NCI-H146 (cell line): ENCODE measurements at regions not wholly inside any gene's neighbourhood (a gene's known extent, or its start where the extent isn't known, plus 50 kb on each side); places are given as distances from the start of the nearest gene placed in this dataset.
A peak's percentile ranks its signal among the peaks of the same experiment; 100 is the strongest.

Source experiments
- DNase-seq: peaks from one replicate; lab custom pipeline; 2025; lab: John Stamatoyannopoulos, UW

DNA sequence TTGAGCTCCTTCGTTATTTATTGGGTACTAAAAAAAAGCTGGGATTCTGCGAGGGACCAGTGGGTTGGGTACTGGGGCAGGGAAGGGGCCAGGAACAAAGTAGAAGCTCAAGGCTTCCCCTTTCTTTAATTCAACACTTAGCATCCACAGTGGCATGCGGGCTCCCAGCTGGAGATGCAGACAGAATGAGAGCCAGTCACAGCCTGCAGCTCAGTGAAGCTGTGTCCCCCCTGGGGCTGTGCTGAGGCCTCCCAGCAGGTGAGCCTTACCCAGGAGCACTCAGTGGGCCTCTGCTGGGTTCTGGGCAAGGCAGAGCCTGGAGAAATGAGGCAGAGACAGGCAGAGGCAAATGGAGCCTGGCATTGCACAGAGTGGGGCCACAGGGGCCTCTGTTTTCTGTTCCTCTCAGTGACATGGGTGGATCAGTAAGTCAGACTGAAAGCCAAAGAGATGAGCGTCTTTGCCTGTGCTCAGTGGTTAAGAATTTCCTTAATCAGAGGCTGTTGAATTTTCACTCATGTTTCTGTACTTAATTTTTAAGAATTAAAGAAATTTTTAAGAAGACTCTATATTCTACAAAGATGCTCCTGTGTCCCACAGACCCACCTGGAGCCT, 181.4 kb upstream of the RBPJ start:
- DNase-seq: peak; percentile 9

GRCh38 chr4:26140150-26140898, 180.5 kb upstream of the RBPJ start:
- DNase-seq: no peak

DNA sequence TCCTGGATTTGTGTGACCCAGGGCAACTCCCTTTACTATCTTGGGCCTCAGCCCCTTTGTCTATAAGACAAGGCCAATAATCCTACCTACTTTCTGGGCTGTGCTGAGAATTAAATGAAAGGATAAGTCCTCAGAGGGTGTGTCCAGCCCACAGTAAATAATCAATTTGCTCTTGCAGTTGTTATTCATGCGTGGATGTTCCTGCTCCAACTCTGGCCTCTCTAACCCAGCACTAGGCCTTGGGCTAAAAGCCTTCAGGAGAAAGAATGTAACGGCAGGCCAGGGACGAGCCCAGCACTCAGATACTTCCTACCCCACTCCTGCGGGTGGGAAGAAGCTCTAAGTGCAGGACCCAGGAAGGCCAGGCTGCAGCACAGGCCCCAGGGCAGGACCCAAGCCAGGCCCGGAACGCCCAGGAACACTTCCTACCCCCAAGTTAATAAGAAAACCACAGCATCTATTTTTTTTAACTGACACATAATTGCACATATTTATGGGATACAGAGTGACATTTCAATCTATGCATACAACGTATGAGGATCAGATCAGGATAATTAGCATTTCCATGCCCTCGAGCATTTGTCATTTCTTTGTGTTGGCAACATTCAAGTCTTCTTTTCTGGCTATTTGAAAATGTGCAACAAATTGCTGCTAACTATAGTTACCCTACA, 179.6 kb upstream of the RBPJ start:
- DNase-seq: no peak

- no peak for DNase-seq
Observed at GRCh38 chr4:26141911-26142638, 178.7 kb upstream of the RBPJ start.

DNA sequence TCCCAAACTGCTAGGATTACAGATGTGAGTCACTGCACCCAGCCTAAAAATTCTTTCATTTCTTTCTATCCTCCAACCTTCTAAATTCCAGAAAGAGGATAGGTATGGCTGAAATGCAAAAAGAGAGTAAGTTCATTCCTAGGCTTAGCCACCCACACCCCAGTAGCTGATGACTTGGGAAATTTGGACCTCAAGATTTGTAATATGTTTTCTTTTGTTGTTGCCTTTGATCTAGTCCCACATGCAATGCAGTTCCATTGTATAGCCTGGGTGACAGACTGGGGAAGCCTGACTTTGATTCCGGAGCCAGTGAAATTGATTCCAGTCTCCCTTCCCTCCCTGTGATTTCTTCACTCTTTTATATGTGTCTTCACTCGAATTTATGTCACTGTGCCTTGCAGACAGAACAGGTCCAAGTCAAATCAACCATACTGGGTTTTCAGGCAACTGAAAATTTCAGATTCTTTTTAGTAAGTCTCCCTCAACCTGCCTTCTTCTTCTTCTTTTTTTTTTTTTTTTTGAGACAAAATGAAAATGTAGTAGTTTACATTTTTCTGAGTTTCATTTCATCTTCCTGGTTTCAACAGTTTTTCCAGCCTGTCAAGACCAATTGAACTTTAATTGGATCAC, 176.2 kb upstream of the RBPJ start:
- DNase-seq: no peak

DNA sequence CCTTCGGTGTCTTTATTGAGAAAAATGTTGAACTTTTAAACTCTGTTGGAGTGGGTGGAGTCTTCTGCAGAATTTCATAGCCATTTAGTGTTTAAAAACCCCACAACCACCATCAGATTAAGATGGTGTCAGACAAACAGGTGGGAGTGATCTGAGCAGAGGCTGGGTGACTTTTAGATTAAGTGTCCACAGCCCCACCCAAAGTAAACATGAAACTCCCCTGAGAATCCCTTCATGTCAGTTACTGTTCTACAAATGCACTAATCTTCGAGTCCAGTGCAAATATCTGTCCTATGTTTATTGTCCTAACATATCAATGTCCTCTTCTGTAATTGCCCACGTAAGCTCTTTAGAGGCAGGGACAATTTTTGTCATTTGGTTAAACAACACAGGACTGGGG, 175.6 kb upstream of the RBPJ start:
- DNase-seq: no peak

GRCh38 chr4:26148927-26149326, 171.9 kb upstream of the RBPJ start:
- DNase-seq: no peak

DNA sequence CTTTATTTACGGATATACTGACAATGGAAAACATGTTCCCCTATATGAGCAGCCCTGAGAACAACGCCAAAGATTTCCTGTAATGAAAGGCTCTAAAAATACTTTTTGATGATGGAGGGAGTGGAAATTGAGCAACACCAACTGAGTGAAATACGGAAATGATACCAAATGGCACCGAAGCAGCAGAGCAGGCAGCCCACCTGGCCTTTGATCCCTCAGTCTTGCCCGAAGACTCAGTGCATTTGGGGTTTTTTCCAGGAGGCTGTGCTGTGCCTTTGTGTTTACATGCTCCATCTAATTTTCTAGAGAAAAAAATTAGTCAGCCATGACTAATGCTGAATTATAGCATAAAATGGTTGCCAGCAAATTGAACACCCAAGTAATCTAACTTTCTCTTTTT, 169.9 kb upstream of the RBPJ start:
- DNase-seq: no peak

GRCh38 chr4:26151615-26152014, 169.2 kb upstream of the RBPJ start:
- DNase-seq: no peak

DNA sequence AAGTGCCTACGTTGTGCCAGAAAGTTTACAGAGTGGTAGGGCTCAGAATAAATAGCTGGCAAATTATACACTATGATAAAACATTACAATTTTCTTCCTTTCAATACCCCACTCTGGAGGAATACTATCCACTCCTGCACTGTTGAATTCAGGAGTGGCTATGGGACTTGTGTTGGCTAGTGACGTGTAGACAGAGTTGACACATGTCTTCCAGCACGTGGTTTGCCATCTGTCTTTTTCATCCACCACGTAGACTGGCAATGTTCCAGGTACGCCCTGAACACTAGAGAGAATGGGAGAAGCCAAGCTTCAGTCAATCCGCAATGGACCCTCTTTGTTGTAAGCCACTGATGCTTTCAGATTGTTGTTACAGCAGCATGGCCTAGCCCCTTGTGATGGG, 168.8 kb upstream of the RBPJ start:
- no peak for DNase-seq

- no peak for DNase-seq
Observed at GRCh38 chr4:26157541-26157940, 163.3 kb upstream of the RBPJ start.

GRCh38 chr4:26160591-26160990, 160.2 kb upstream of the RBPJ start:
- no peak for DNase-seq

GRCh38 chr4:26161030-26161824, 159.6 kb upstream of the RBPJ start:
- no peak for DNase-seq

GRCh38 chr4:26162101-26162500, 158.7 kb upstream of the RBPJ start:
- DNase-seq: no peak

DNA sequence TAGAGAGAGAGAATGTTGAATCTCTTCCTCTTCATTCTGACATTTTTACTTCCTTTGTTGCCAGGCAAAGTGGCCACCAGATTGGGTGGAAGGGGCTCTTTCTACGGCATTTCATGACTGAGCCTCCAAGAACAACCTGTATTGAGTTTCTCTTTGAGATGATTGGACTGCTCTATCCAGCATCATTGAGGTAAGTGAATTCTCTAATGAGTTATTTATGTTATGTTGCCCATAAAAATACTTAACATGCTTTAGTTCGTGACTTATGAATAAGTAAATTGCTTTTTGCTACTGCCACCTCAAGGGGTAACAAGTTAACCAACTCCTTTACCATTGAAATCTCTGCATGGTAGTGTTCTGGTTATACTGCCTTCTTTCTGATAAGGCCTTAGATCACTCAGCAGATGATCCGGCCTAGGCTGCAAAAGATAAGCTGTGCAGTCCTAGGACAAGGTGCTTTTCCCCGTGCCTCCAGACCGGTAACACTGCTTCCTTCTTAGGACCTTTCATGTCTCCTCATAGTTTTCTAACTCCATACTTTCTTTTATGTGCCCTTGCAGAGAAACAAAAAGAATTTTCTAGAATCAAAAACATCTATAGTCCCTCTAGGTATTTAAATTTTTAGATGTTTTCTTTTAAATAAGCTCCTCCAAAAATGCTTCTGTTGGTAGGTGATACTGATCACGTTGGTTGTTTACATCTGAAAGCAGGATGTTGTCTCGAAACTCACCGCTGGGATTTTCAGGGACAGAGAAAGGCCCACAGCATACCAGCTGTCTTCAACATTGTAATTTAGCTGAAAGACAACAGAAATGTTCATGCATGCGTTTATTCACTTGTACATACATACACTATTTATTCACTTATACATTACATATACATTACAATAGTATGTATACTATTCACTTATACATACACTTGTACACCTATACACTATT, 157.1 kb upstream of the RBPJ start:
- DNase-seq: no peak

- DNase-seq: no peak
Observed at GRCh38 chr4:26171501-26171900, 149.3 kb upstream of the RBPJ start.

DNA sequence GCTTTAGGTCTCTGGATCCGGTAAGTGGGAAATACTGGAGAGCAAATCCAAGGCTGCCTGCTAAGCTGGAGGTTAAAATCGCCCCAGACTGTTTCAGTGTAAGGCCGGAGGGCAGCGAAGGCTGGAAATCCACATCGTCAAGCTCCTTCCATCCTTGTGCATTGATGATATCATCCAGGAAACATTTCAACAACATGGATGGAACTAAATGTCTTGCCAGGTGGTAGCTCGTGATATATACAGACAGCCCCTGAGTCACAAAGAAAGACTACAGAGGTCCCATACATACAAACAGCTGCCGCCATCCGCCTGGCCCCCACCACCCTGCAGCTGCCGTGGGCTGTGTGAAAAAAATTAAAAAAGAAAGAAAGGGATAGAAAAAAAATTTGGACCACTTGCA, 148.9 kb upstream of the RBPJ start:
- peak; percentile 5 for DNase-seq

DNA sequence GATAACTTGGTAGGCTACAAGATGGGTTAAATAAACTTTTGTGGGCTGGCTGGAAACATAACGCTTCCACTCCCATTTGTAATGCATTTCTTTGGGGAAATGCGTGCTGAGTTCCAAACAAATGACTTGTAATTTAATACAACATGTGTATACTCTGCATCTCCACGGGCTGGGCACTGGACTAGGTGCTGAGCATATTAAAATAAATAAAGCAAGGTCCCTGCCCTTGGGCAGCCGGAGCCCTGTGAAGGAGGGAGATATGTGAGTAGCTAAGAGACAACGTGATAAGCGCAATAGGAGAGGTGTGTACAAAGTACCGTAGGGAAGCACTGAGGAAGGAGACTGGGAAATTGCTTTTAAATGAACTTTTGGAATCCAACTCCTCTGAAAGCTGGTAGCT, 147.2 kb upstream of the RBPJ start:
- peak; percentile 11 for DNase-seq

GRCh38 chr4:26174027-26174426, 146.8 kb upstream of the RBPJ start:
- no peak for DNase-seq
